ENCODE measurements at regions not wholly inside any gene's neighbourhood (a gene's known extent, or its start where the extent isn't known, plus 50 kb on each side); places are given as distances from the start of the nearest gene placed in this dataset.

- DNase-seq (ENCODE audit: low read depth in 2 of 3, low spot score in 2 of 3), result no peak
Measured at GRCh38 chr10:42950606-42951485, 126.0 kb upstream of the RET start.

- DNase-seq (ENCODE audit: low read depth in 2 of 3, low spot score in 2 of 3), result no peak
Measured at GRCh38 chr10:42951486-42952251, 125.2 kb upstream of the RET start.

DNA sequence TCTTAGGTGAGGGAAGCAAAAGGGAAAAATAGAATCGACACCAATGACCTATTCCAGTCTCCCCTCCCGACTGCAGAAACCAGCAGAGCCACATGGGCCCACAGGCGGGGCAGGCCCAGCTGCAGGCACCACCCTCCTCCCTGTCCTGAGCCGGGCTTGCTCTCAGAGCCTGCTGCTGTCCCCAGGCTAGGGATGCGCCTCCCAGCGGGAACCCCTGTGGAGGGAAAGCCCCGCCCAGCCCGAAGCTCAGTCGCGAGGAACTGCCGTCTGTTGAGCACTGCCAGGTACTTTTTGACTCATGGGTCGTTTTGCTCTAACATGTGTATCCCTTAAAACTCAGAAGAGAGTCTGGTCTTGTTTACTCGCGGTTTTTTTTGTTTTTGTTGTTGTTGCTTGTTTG lies 124.5 kb upstream of the RET start:
- DNase-seq (ENCODE audit: low read depth in 2 of 3, low spot score in 2 of 3), result no peak

DNA sequence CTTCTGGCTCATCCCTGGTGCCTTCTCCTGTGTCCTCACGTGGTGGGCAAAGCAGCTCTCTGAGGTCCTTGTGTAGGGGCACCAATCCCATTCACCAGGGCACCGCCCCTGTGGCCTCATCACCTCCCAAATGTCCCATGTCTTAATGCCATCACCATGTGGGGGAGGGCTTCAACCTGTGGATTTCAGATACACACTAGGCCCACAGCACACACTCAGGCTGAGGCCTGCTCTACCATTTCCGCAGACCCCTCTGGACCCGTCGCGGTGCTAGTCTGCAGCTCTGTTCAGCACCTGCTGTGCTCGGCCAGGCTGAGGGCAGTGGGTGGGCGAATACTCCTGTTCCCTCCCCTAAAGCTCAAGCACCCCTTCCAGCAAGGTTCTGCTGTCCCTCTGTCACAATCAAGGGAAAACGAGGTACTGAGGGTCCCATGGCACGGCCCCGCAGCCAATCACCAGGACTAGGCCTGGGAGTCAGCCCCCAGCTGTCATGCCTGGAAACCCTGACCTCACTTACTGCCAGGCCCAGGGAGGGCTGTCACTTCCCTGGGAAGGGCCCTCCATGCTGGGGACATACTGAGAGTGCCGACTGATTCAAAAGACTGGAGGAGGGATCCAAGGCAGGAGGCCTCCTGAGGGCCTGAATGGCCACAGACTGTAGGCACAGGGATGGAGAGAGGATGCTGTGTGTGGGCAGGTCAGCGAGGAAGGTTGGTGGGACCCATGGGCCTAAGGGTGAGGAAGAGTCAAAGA lies 123.8 kb upstream of the RET start:
- DNase-seq (ENCODE audit: low read depth in 2 of 3, low spot score in 2 of 3), result no peak

- no peak for DNase-seq (ENCODE audit: low read depth in 2 of 3, low spot score in 2 of 3)
Measured at GRCh38 chr10:42953684-42954674, 122.9 kb upstream of the RET start.

DNA sequence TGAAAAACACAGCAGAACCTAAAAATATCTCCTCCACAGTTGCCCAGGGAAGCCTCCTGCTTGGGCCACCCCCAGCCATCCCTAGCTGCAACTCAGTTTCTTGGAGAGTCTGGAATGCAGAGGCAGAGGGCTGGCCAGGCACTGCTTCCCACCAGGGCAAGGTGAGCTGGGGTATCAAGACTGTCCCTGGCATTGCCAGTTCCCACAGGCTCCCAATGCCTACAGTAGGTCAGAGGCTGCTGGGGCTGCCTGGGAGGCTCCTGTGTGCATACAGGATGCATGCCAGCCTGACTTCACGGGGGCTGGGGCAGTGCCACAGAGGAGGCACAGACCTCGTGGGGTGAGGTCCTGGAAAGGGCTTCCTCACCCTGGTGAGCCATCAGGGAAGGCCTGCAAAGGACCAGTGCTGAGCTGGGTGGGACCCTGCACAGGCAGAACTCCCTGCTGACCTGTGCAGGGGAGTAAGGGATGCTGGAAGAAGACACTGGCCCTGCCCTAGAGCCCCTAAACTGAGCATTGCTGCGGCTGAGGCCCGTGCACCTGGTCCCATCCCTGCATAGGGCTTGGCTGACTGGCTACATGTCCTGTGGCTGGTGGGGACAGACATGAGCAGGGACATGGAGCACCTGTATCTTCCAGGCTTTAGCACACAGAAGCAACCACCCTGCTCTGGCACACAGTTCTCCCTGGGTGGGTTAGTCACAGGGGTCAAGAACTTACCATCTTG lies 121.9 kb upstream of the RET start:
- DNase-seq (ENCODE audit: low read depth in 2 of 3, low spot score in 2 of 3), result no peak

- DNase-seq (ENCODE audit: low read depth in 2 of 3, low spot score in 2 of 3), result no peak
Measured at GRCh38 chr10:42955493-42955889, 121.4 kb upstream of the RET start.

GRCh38 chr10:42956045-42956444 lies 120.8 kb upstream of the RET start:
- DNase-seq (ENCODE audit: low read depth in 2 of 3, low spot score in 2 of 3), result no peak

DNA sequence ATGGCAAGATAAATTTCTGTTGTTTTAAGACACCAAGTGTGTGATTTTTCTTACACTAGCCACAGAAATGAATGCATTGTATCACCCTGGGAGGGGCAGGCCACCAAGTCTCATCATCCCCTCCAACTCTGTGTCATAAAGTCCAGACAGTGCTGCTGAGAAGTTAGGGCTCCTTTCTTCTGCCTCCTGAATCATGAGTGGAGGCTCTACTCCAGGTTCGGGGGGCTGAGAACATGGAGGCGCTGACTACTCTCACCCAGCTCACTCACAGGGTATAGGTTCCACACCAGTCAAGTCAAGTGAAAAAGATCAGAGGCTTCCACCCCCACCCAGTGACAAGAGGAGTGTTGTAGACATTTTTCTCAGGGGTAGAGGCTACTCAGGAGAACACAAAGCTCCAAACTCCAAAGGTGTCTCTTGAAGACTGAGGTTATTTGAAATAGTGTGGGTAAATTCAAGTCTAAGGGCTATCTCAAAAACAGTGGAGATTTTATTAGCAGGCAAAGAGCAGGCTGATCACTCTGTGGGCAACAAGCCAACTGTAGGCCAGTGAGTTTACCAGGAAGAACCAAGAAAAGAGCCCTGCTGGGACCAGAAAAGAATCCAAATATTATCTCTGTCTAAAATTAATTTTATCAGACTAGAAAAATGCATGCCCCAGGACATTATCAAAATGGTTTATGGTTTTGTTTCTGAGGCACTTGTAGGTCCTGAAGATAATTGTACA lies 118.6 kb upstream of the RET start:
- no peak for DNase-seq (ENCODE audit: low read depth in 2 of 3, low spot score in 2 of 3)

DNA sequence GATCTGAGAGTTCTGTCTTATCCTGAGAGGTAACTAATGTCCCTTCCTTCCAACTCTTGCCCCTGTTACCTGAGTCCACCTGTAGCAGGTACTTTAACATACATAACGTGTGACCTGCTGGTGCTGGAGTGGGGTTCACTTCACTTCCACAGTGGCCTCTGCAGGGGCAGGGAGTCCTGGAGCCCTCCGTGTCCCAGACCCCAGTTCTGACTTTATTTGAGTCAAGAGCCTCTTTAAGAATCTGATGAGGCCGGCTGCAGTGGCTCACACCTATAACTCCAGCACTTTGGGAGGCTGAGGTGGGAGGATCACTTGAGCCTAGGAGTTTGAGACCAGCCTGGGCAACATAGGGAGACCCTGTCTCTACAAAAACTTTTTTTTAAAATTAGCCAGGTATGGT lies 117.0 kb upstream of the RET start:
- DNase-seq (ENCODE audit: low read depth in 2 of 3, low spot score in 2 of 3), result no peak

DNA sequence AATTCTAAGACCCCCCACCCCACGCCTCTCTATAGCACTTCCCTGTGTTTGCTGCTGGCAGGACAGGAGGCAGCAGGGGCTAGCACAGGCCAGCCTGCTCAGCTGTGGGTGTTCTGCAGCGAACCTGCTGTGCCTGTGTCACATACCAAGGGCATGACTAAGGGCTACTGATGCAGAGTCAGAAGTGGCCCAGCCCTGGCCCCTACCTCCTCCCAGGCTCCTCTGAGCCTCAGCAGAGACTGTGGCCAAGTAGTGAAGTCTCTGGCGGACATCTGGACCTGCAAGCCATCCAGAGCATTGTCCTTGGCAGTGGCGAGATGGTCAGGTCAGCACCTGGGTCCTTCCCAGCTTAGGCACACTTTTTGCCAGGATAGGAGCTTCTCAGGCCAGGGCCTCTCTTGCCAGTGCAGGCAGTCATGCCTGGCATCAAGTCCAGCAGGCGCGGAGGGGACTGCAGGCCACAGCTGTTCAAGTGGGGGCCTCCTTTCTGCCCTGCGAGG lies 116.3 kb upstream of the RET start:
- no peak for DNase-seq (ENCODE audit: low read depth in 2 of 3, low spot score in 2 of 3)

GRCh38 chr10:42960991-42961795 lies 115.7 kb upstream of the RET start:
- no peak for DNase-seq (ENCODE audit: low read depth in 2 of 3, low spot score in 2 of 3)

DNA sequence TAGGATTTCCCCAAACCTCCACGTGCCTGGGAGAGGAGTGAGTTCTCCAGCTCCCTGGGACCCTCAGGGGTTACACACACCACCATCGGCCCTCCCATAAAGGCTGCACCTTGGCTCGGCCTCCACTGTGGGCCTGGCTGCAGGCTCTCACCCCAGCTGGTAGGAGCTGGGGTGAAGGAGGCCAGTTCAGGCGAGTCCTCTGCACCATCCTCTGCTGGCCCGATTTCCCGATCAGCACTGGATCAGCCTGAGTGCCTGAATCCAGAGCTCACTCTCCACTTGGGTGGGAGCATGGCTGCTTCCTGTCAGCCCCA lies 115.1 kb upstream of the RET start:
- no peak for DNase-seq (ENCODE audit: low read depth in 2 of 3, low spot score in 2 of 3)

DNA sequence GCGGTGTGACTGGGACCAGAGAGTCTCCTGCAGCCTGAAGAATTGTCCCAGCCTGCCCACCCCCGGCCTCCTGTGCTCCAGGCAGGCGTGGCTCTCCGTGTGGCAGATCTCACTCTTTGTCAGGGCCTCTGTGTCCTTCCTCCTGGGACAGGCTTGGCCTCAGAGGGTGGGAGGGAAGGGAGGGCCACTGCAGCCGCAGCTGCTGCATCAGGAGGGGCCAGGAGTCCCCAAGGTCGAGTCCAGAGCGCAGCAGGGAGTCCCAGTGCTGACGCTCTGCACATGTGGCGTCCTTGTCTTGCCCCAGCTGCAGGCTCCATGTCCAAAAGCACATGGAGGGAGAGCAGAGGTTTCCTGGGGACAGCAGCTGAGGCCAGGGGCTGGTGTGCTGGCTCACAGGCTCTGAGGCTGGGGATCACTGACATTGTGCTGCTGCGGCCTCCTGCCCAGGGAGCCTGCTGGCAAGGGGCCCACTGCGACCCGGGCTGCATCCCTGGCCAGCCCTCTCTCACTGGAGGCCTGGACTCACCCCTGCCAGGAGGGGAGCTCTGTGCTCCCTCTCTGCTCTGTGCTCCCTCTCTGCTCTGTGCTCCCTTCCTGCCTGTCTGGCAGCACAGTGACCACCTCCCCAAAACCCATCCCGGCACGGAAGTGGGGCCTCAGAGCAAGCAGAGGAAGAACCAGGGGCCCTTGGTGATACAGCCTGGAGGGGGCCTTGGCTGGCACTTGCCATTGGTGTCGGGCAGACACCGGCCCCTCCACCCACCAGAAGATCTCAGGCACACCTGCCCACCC lies 114.6 kb upstream of the RET start:
- DNase-seq (ENCODE audit: low read depth in 2 of 3, low spot score in 2 of 3), result no peak

DNA sequence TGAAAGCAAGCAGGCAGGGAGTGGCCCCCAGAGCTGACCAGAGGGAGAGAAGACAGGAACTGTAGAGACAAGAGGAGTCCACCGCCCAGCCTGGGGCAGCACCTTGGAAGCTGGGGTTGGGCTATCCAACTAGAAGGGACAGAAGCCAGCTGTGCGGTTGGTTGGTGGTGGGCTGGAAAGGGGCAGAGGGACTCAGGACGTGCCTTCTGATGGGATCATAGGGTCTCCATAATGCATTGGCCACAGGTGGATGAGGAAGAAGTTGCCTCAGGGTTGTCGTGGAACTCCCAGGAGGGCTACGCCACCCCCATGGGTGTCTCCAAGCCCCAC lies 114.0 kb upstream of the RET start:
- no peak for DNase-seq (ENCODE audit: low read depth in 2 of 3, low spot score in 2 of 3)

DNA sequence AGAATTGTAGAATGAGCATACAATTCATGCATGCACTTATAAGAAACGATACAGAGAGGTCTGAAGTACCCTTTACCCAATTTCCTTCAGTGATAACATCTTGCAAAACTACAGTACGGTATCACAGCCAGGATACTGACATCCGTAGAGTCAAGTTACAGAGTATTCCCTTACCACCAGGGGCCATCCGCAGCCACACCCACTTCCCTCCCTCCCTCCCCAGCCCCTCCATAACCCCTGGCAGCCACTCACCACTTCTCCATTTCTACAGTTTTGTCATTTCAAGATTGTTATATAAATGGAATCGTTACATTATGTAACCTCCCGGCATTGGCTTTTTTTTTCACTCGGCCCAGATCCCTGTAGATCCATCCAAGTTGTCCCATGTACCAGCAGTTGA lies 113.6 kb upstream of the RET start:
- peak in 2 of 3 donors; percentile 67 to 86 for DNase-seq (ENCODE audit: low read depth in 2 of 3, low spot score in 2 of 3)

- no peak for DNase-seq (ENCODE audit: low read depth in 2 of 3, low spot score in 2 of 3)
Measured at GRCh38 chr10:42969147-42969546, 107.7 kb upstream of the RET start.

Data from hematopoietic multipotent progenitor cell (in vitro differentiated cells).